ENCODE measurements at regions not wholly inside any gene's neighbourhood (a gene's known extent, or its start where the extent isn't known, plus 50 kb on each side); places are given as distances from the start of the nearest gene placed in this dataset.

DNA sequence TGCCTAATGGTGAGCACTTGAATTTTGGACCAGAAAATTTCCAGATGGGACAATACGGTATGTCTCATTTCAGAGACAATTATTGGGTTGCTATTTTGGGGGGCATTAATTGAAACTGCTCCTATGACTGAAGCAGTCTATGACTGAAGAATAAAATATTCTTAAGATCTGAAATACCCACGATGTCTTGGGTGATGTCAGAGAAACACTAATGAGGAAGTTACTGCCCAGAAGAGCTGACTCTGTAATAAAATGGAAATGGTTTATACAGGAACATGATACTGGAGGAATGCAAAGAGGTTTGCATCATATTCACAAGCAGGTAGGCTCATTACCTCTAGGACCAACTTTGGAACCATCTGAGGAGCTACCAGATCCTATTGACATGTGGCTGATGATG, 68.7 kb downstream of the IL12A start:
- WGBS, 2 experiments (ENCODE audit: extremely low coverage in 2 of 2, insufficient read length in 1 of 2): 100% methylated on average over 1 of the region's 2 CpGs; no CpG with 5 or more reads in 1 of the 2 experiments
- Histone ChIP-seq H2BK5ac (ENCODE audit: low read depth, low read length, poor library complexity, severe bottlenecking) (no peak overlapping the region), H2BK20ac (ENCODE audit: low read depth, low read length) (no peak overlapping the region), H4K91ac (ENCODE audit: insufficient read depth, low read depth, low read length) (no peak overlapping the region), H3K27ac (ENCODE audit: insufficient read depth, low read length) (no peak overlapping the region), H3K14ac (replicated peaks; ENCODE audit: low read depth, low read length) (no peak overlapping the region), H3K36me3 (ENCODE audit: control insufficient read depth, insufficient read depth, low read length) (no peaks in the 10 kb centered on the region), H3K9ac (ENCODE audit: low read depth, low read length) (no peak overlapping the region), H2AK9ac (replicated peaks; ENCODE audit: low read depth, low read length, poor library complexity) (no peak overlapping the region), H4K8ac (ENCODE audit: low read depth in 2 of 2, low read length in 2 of 2) (no peak overlapping the region), H2AFZ (replicated peaks; ENCODE audit: low read length, poor library complexity) (no peak overlapping the region), H2AK5ac (ENCODE audit: low read depth, low read length) (no peak overlapping the region), H3K18ac (ENCODE audit: low read depth, low read length) (no peak overlapping the region), H3K4ac (ENCODE audit: low read depth, low read length) (no peak overlapping the region), H3K79me1 (ENCODE audit: low read depth in 1 of 2, low read length in 2 of 2) (no peaks in the 10 kb centered on the region), H4K20me1 (ENCODE audit: insufficient read depth, low read length) (no peaks in the 10 kb centered on the region), H3K9me3 (ENCODE audit: control insufficient read depth, insufficient read depth, low read length) (no peaks in the 10 kb centered on the region), H4K5ac (ENCODE audit: low read depth, low read length) (no peak overlapping the region), H2BK15ac (ENCODE audit: low read depth, low read length) (no peak overlapping the region), H3K4me3 (ENCODE audit: insufficient read depth, low read depth, low read length) (no peak overlapping the region), H3K9me1 (ENCODE audit: insufficient read depth, low read length) (no peaks in the 10 kb centered on the region), H3K4me2 (ENCODE audit: low read depth, low read length) (no peak overlapping the region), H2BK120ac (ENCODE audit: low read depth, low read length) (no peak overlapping the region), H3K27me3 (ENCODE audit: control insufficient read depth, insufficient read depth, low read length) (peaks cover 1% of the 10 kb centered on the region; the same call in 1 of the 2 replicates), H3K23ac (ENCODE audit: low read depth, low read length) (no peak overlapping the region), H3K4me1 (ENCODE audit: control insufficient read depth, insufficient read depth, low read length) (peaks cover 2% of the 10 kb centered on the region; the same call in 1 of the 2 replicates), H3K56ac (ENCODE audit: extremely low read depth, insufficient read depth, low read length) (no peak overlapping the region)
- TF ChIP-seq CEBPB (IDR thresholded peaks at IDR 0.05; ENCODE audit: low read depth, low read length): no peak
- in situ Hi-C loops (cut with MboI; ENCODE audit: low sequenced_read_pairs): no loop called here
- intact Hi-C loops (cut with micrococcal nuclease): no loop called here
- no TSS peak for BruUV-seq (replicated peaks)
- POLR2A ChIA-PET (ENCODE audit: unreplicated experiment): no interaction called here
- CTCF ChIA-PET: no interaction called here
- DNase-seq: no peak
- dilution Hi-C loops (cut with HindIII; ENCODE audit: low sequenced_read_pairs, unreplicated experiment): no loop called here
- no peak for ATAC-seq (ENCODE audit: low read depth)

All from IMR-90 (cell line).